NCI-H2107 treated with DMSO at 0.1 percent for 48 hours (cell line): ENCODE measurements at regions not wholly inside any gene's neighbourhood (a gene's known extent, or its start where the extent isn't known, plus 50 kb on each side); places are given as distances from the start of the nearest gene placed in this dataset.
"Not testable (repeated sequence)": the region's sequence is repeated elsewhere in the genome, so short reads cannot be mapped to it uniquely, and the experiment has no call there.

Source experiments
- DNase-seq: peaks from one replicate; lab custom pipeline; 2025; ENCODE audit not compliant: unreplicated experiment; lab: John Stamatoyannopoulos, UW

GRCh38 chr17:77509089-77509488 lies 368.3 kb downstream of the SEC14L1 start:
- no peak for DNase-seq

- DNase-seq = no peak
Observed at GRCh38 chr17:77509599-77509998, 368.8 kb downstream of the SEC14L1 start.

GRCh38 chr17:77510133-77510796 lies 369.5 kb downstream of the SEC14L1 start:
- DNase-seq = no peak

GRCh38 chr17:77511514-77512061 lies 370.8 kb downstream of the SEC14L1 start:
- DNase-seq = no peak

GRCh38 chr17:77512062-77512946 lies 371.5 kb downstream of the SEC14L1 start:
- DNase-seq = no peak

GRCh38 chr17:77513045-77513444 lies 372.3 kb downstream of the SEC14L1 start:
- DNase-seq = no peak

- DNase-seq = no peak
Observed at GRCh38 chr17:77515227-77515626, 374.5 kb downstream of the SEC14L1 start.

- no peak for DNase-seq
Observed at GRCh38 chr17:77516902-77517301, 376.1 kb downstream of the SEC14L1 start.

GRCh38 chr17:77521076-77521475 lies 380.3 kb downstream of the SEC14L1 start:
- DNase-seq = no peak

- DNase-seq = no peak
Observed at GRCh38 chr17:77523540-77523939, 382.8 kb downstream of the SEC14L1 start.

- no peak for DNase-seq
Observed at GRCh38 chr17:77526259-77526711, 385.5 kb downstream of the SEC14L1 start.

- DNase-seq = no peak
Observed at GRCh38 chr17:77526728-77527350, 386.1 kb downstream of the SEC14L1 start.

GRCh38 chr17:77527409-77527808 lies 386.6 kb downstream of the SEC14L1 start:
- DNase-seq = no peak

GRCh38 chr17:77527836-77528505 lies 387.2 kb downstream of the SEC14L1 start:
- DNase-seq = no peak

- DNase-seq = peak; percentile 6
Observed at GRCh38 chr17:77528516-77529327, 388.0 kb downstream of the SEC14L1 start.

GRCh38 chr17:77529328-77529650 lies 388.5 kb downstream of the SEC14L1 start:
- DNase-seq = no peak

GRCh38 chr17:77530591-77530990 lies 389.8 kb downstream of the SEC14L1 start:
- no peak for DNase-seq

- no peak for DNase-seq
Observed at GRCh38 chr17:77531002-77531401, 390.2 kb downstream of the SEC14L1 start.

- DNase-seq = no peak
Observed at GRCh38 chr17:77531641-77532040, 390.9 kb downstream of the SEC14L1 start.

- DNase-seq = not testable (repeated sequence)
Observed at GRCh38 chr17:77533697-77534096, 392.9 kb downstream of the SEC14L1 start.
